Fibroblast of lung (primary cell): ENCODE measurements at regions not wholly inside any gene's neighbourhood (a gene's known extent, or its start where the extent isn't known, plus 50 kb on each side); places are given as distances from the start of the nearest gene placed in this dataset.

Experiments used
- DNase-seq, 2 donors: peaks; one replicate each; pipeline versions ENCODE4 v3.0.0 to v3.0.0-alpha.2; 2010; ENCODE audit warnings: low read depth in 2 of 2
- H2AFZ ChIP-seq: 2 replicates; pipeline ENCODE4 v1.5.1; 2012; ENCODE audit warnings: low read length, control low read depth, inconsistent platforms
- H3K27ac ChIP-seq: 2 replicates; pipeline ENCODE4 v1.5.1; 2011; ENCODE audit warnings: low read length, control low read depth; ENCODE audit not compliant: insufficient read depth
- H3K27me3 ChIP-seq: 2 replicates; pipeline ENCODE4 v1.5.1; 2011; ENCODE audit warnings: mild to moderate bottlenecking, low read length; ENCODE audit not compliant: control insufficient read depth, insufficient read depth
- H3K36me3 ChIP-seq: 2 replicates; pipeline ENCODE4 v1.5.1; 2011; ENCODE audit warnings: low read length; ENCODE audit not compliant: control insufficient read depth, insufficient read depth
- H3K4me1 ChIP-seq: 2 replicates; pipeline ENCODE4 v1.5.1; 2011; ENCODE audit warnings: low read length; ENCODE audit not compliant: control insufficient read depth, insufficient read depth; ENCODE audit errors: extremely low read depth
- H3K4me2 ChIP-seq: 2 replicates; pipeline ENCODE4 v1.5.1; 2011; ENCODE audit warnings: low read length, control low read depth; ENCODE audit not compliant: insufficient read depth; ENCODE audit errors: extremely low read depth
- H3K4me3 ChIP-seq, 4 experiments: fragments of 200-600 bp in 1 of 4; sonication (generic) in 1 of 4; replicated peaks in 1 of 4; 2 replicates each; pipeline ENCODE4 v1.5.1; 2011 to 2016; ENCODE audit warnings: low read length in 4 of 4, low read depth in 3 of 4, mild to moderate bottlenecking in 3 of 4, control low read depth in 2 of 4, inconsistent platforms in 1 of 4, mixed read lengths in 1 of 4; ENCODE audit not compliant: insufficient read depth in 1 of 4; ENCODE audit errors: control extremely low read depth in 1 of 4
- H3K79me2 ChIP-seq: 2 replicates; pipeline ENCODE4 v1.5.1; 2012; ENCODE audit warnings: mild to moderate bottlenecking, low read length, inconsistent platforms; ENCODE audit not compliant: control insufficient read depth, insufficient read depth
- H3K9ac ChIP-seq: 2 replicates; pipeline ENCODE4 v1.5.1; 2011; ENCODE audit warnings: mild to moderate bottlenecking, low read length, control low read depth; ENCODE audit not compliant: insufficient read depth
- H3K9me3 ChIP-seq: 2 replicates; pipeline ENCODE4 v1.5.1; 2012; ENCODE audit warnings: low read depth, low read length; ENCODE audit not compliant: control insufficient read depth, insufficient read depth
- H4K20me1 ChIP-seq: 2 replicates; pipeline ENCODE4 v1.5.1; 2011; ENCODE audit warnings: low read length; ENCODE audit not compliant: control insufficient read depth, insufficient read depth; ENCODE audit errors: extremely low read depth
- CTCF ChIP-seq, 2 donors: IDR thresholded peaks in 1 of 2; conservative IDR thresholded peaks in 1 of 2; 1 replicate in 1 of 2; 2 replicates in 1 of 2; pipeline ENCODE4 v1.5.1; 2011 to 2012; ENCODE audit warnings: low read length in 2 of 2, control low read depth in 1 of 2, inconsistent platforms in 1 of 2, low read depth in 1 of 2, mild to moderate bottlenecking in 1 of 2
- EZH2 ChIP-seq: IDR thresholded peaks from 2 replicates; pipeline ENCODE4 v1.5.1; 2012; ENCODE audit warnings: low read length, control low read depth, mild to moderate bottlenecking; ENCODE audit errors: missing control alignments

GRCh38 chr20:53878262-53879047 is 191.9 kb downstream of the BCAS1 start:
- Histone ChIP-seq H3K27me3 (no peaks in the 10 kb centered on the region), H3K4me3 (no peak overlapping the region), H2AFZ (no peak overlapping the region), H3K9me3 (no peaks in the 10 kb centered on the region), H3K9ac (no peak overlapping the region), H3K4me1 (peaks cover 3% of the 10 kb centered on the region), H3K4me2 (no peak overlapping the region), H3K79me2 (no peaks in the 10 kb centered on the region), H4K20me1 (no peaks in the 10 kb centered on the region), H3K27ac (no peak overlapping the region), H3K36me3 (no peaks in the 10 kb centered on the region)
- DNase-seq: no peak
- TF ChIP-seq EZH2 (no peak), CTCF (conservative IDR thresholded peaks at IDR 0.05 in 1 of 2, IDR thresholded peaks at IDR 0.05 in 1 of 2; ENCODE audit: low read depth in 1 of 2, low read length in 2 of 2) (no peak)

GRCh38 chr20:53876956-53877355 is 193.4 kb downstream of the BCAS1 start:
- no peak for TF ChIP-seq CTCF (conservative IDR thresholded peaks at IDR 0.05 in 1 of 2, IDR thresholded peaks at IDR 0.05 in 1 of 2; ENCODE audit: low read depth in 1 of 2, low read length in 2 of 2)
- TF ChIP-seq EZH2: no peak
- no peaks in the 10 kb centered on the region for H3K36me3 ChIP-seq
- H3K4me3 ChIP-seq: no peak overlapping the region
- H3K27ac ChIP-seq: no peak overlapping the region
- H3K9me3 ChIP-seq: no peaks in the 10 kb centered on the region
- no peaks in the 10 kb centered on the region for H3K79me2 ChIP-seq
- H3K9ac ChIP-seq: no peak overlapping the region
- no peaks in the 10 kb centered on the region for H4K20me1 ChIP-seq
- no peak for DNase-seq
- H3K27me3 ChIP-seq: no peaks in the 10 kb centered on the region
- no peak overlapping the region for H3K4me2 ChIP-seq
- peaks cover 11% of the 10 kb centered on the region for H3K4me1 ChIP-seq
- no peak overlapping the region for H2AFZ ChIP-seq

GRCh38 chr20:53876470-53876869 is 193.9 kb downstream of the BCAS1 start:
- Histone ChIP-seq H3K36me3 (no peaks in the 10 kb centered on the region), H3K9ac (no peak overlapping the region), H3K4me3 (no peak overlapping the region), H3K27me3 (no peaks in the 10 kb centered on the region), H3K79me2 (no peaks in the 10 kb centered on the region), H3K9me3 (no peaks in the 10 kb centered on the region), H3K4me2 (no peak overlapping the region), H3K4me1 (peaks cover 11% of the 10 kb centered on the region), H3K27ac (no peak overlapping the region), H2AFZ (no peak overlapping the region), H4K20me1 (no peaks in the 10 kb centered on the region)
- no peak for DNase-seq
- TF ChIP-seq CTCF (conservative IDR thresholded peaks at IDR 0.05 in 1 of 2, IDR thresholded peaks at IDR 0.05 in 1 of 2; ENCODE audit: low read depth in 1 of 2, low read length in 2 of 2) (no peak), EZH2 (no peak)
